Common myeloid progenitor, CD34-positive (primary cell): ENCODE measurements at regions not wholly inside any gene's neighbourhood (a gene's known extent, or its start where the extent isn't known, plus 50 kb on each side); places are given as distances from the start of the nearest gene placed in this dataset.

Experiments used
- CTCF ChIA-PET: fragments of 350-600 bp; sonication (Branson Sonifier 250); formaldehyde crosslinking; loops from one replicate; lab custom pipeline; 2021; ENCODE audit warnings: antibody characterized with exemption; lab: Charles Lee
- POLR2A ChIA-PET: fragments of 350-600 bp; sonication (Branson Sonifier 250); formaldehyde crosslinking; loops from one replicate; lab custom pipeline; 2021; ENCODE audit warnings: antibody characterized with exemption; lab: Charles Lee
- DNase-seq, 3 donors: peaks; one replicate each; pipeline versions ENCODE4 v3.0.0 to v3.0.0-alpha.2; 2013
- H3K27ac ChIP-seq, 2 experiments: 1 replicate in 1 of 2; 2 replicates in 1 of 2; pipeline ENCODE4 v1.7.0; 2013; ENCODE audit warnings: inconsistent platforms in 2 of 2, low read length in 2 of 2, mild to moderate bottlenecking in 2 of 2, low read depth in 1 of 2, moderate library complexity in 1 of 2; ENCODE audit not compliant: severe bottlenecking in 2 of 2, insufficient read depth in 1 of 2, poor library complexity in 1 of 2
- H3K27me3 ChIP-seq, 5 experiments: replicated peaks in 2 of 5; 1 replicate in 3 of 5; 2 replicates in 2 of 5; pipeline versions ENCODE4 v1.6.1 to v1.7.0; 2013; ENCODE audit warnings: low read length in 4 of 5, mild to moderate bottlenecking in 2 of 5, moderate library complexity in 2 of 5, inconsistent platforms in 1 of 5; ENCODE audit not compliant: insufficient read depth in 5 of 5, control insufficient read depth in 4 of 5
- H3K36me3 ChIP-seq, 4 experiments: 1 replicate in 2 of 4; 2 replicates in 2 of 4; pipeline versions ENCODE4 v1.6.1 to v1.7.0; 2013; ENCODE audit warnings: low read length in 3 of 4, control low read depth in 1 of 4, mild to moderate bottlenecking in 1 of 4; ENCODE audit not compliant: control insufficient read depth in 4 of 4, insufficient read depth in 4 of 4
- H3K4me1 ChIP-seq, 4 experiments: 1 replicate in 3 of 4; 2 replicates in 1 of 4; pipeline versions ENCODE4 v1.6.1 to v1.7.1; 2013; ENCODE audit warnings: low read length in 3 of 4, mild to moderate bottlenecking in 3 of 4, control low read depth in 1 of 4, inconsistent platforms in 1 of 4, moderate library complexity in 1 of 4; ENCODE audit not compliant: control insufficient read depth in 4 of 4, insufficient read depth in 4 of 4; ENCODE audit errors: control extremely low read depth in 1 of 4
- H3K4me3 ChIP-seq, 7 experiments: 1 replicate in 4 of 7; 2 replicates in 3 of 7; pipeline versions ENCODE4 v1.5.1 to v1.7.0; 2013; ENCODE audit warnings: mild to moderate bottlenecking in 7 of 7, low read length in 6 of 7, moderate library complexity in 6 of 7, inconsistent platforms in 2 of 7, low read depth in 2 of 7, control low read depth in 1 of 7; ENCODE audit not compliant: insufficient read depth in 4 of 7, control insufficient read depth in 1 of 7; ENCODE audit errors: extremely low read depth in 1 of 7
- H3K9me3 ChIP-seq, 5 experiments: 1 replicate in 4 of 5; 2 replicates in 1 of 5; pipeline versions ENCODE4 v1.6.1 to v1.7.1; 2013; ENCODE audit warnings: low read length in 4 of 5, mild to moderate bottlenecking in 2 of 5, inconsistent platforms in 1 of 5, low read depth in 1 of 5, moderate library complexity in 1 of 5; ENCODE audit not compliant: control insufficient read depth in 4 of 5, insufficient read depth in 2 of 5; ENCODE audit errors: control extremely low read depth in 1 of 5
- WGBS: methylation state at CpG from one replicate; pipeline ENCODE4 v1.1.5; 2013; ENCODE audit not compliant: insufficient coverage; 5-methylcytosine and 5-hydroxymethylcytosine counted together

DNA sequence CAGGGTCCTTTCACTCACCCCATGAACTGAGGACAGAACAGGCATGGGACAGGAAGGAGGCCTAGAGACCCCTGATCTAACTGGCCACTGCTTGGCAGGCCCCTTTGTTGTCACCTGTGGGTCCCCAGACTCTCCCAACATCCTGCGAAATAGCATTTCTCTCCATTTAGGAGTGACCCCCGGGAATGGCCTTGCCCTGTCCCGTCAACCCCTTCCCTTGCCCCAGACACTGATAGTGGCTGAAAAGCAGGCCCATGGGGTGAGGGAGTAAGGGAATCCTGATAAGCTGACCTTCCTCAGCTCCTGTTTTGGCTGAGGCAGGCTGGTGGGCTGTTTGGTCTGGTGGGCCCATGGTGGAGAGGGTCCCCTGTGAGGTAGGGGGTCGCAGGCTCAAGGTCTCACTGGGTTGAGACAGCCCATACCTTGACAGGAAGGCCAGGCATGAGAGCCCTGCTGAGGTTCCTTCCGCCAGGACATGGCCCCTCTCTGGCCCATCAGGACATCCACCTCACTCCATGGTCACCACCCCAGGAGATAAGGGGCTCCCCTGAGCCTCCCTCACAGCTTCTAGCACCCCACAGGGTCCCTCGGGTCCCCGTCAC is 139.3 kb downstream of the MRPL14 start:
- no peaks in the 10 kb centered on the region for H3K9me3 ChIP-seq
- WGBS, result 100% methylated on average over 2 of the region's 7 CpGs
- H3K4me3 ChIP-seq, result no peak overlapping the region
- no peaks in the 10 kb centered on the region for H3K36me3 ChIP-seq
- CTCF ChIA-PET, result no interaction called here
- POLR2A ChIA-PET, result no interaction called here
- peaks cover 0 to 10% (median 2%) of the 10 kb centered on the region in 4 experiments for H3K4me1 ChIP-seq
- peaks cover 0 to 6% (median 0%) of the 10 kb centered on the region in 5 experiments for H3K27me3 ChIP-seq
- no peak for DNase-seq
- H3K27ac ChIP-seq, result no peak overlapping the region

DNA sequence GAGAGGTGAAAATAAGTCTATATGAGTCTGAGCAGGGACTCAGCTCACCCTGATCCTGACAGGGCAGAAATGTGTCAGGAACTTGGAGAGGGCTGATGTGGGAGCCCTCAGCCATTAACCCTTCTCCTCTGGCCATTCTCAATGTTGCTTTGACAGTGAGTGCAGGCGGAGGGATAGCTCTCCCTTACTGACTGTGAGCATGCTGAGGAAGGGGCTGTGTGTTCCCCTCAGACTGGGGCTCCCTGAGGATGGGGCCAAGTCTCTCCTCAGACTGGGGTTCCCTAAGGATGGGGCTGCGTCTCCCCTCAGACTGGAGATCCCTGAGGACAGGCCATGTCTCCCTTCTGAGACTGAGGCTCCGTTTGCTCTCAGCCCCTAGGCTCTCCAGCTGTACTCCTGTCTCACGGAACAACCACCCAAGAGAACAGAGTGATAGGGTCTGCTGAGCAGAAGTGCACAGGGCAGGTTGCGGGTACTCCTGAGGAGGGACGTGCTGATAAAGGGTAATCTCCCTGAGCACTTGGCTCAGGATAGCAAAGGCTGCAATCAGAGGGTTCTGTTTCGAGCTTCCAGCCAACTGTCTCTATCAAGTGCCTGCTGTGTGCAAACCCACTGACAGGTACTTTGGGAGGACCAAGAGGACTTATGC is 141.0 kb downstream of the MRPL14 start:
- ChIA-PET CTCF (interaction anchor here (0.9 to 1.4 kb wide), 4 partner anchors 8 to 31 kb away, joined by 3 read pairs; no protein-coding TSS in a partner anchor), POLR2A (no interaction called here)
- peak in 1 of 3 donors; percentile 24 for DNase-seq
- Histone ChIP-seq H3K36me3 (no peaks in the 10 kb centered on the region), H3K4me1 (peaks cover 0 to 9% (median 2%) of the 10 kb centered on the region in 4 experiments), H3K27me3 (peaks cover 0 to 8% (median 0%) of the 10 kb centered on the region in 5 experiments), H3K4me3 (no peak overlapping the region), H3K27ac (no peak overlapping the region), H3K9me3 (no peaks in the 10 kb centered on the region)
- 97% methylated on average over 7 of the region's 7 CpGs for WGBS

DNA sequence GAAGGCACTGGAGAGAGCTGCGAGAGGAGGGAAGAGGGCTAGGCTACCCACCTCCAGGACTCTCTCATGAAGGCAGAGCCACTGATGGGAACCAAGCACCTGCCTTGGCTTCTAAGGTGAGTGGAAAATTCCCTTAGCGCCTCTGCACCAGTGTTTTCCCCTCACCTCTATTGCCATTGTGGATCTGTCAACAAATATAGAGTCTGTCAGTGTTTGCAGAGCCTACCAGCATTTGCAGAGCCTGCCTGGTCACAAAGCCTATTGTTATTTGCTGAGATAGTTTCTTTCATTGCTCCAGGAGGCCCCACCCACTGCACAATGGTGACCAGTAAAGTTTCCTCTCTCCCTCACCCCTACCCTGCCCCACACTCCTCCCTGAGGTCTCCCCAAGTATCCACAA is 141.9 kb downstream of the MRPL14 start:
- Histone ChIP-seq H3K9me3 (no peaks in the 10 kb centered on the region), H3K36me3 (no peaks in the 10 kb centered on the region), H3K4me3 (no peak overlapping the region), H3K27me3 (peaks cover 0 to 8% (median 0%) of the 10 kb centered on the region in 5 experiments), H3K4me1 (no peaks in the 10 kb centered on the region), H3K27ac (no peak overlapping the region)
- POLR2A ChIA-PET, result no interaction called here
- 100% methylated on average over 2 of the region's 2 CpGs for WGBS
- CTCF ChIA-PET, result interaction anchor here (0.9 to 1.4 kb wide), 2 partner anchors 9 to 30 kb away, joined by 3 read pairs; no protein-coding TSS in a partner anchor
- DNase-seq, result no peak

DNA sequence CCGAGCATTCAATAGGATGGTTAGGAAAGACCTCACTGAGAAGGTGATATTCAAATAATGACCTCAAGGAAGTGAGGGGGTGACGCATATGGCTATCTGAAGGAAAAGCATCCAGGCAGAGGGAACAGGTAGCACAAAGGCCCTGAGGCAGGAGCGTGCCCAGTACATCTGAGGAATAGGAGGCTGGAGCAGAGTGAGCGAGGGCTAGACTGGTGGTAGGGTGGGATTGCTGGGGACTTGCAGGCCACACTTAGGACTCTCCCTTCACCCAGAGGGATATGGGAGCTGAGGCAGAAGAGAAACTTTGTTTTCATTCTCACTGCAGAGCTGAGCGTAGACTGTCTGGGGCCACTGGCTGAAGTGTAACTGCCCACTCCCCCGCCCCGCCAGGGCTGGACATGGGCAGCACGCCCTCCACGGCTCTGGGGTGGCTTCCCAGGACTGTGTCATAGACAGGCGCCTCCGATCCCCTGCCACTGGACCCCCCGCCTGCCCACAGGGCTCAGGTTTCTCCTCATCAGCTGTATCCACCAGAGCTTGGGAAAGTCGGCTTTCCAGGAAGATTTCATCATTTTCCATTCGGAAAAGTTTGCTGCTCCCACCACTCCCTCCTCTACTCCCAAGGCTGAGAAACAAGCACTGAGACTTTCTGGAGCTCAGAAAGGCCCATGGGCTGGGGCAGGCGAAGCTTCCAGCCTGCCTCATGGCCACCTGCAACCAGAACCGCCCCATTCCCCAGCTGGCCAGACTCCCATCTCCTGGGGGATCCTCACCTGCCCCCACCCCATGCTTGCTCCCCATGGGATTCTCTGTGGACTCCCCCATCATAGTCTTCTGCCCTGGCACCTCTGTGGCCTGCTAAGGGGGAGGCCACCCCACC is 142.6 kb downstream of the MRPL14 start:
- DNase-seq, result no peak
- Histone ChIP-seq H3K4me3 (no peak overlapping the region), H3K36me3 (no peaks in the 10 kb centered on the region), H3K4me1 (no peaks in the 10 kb centered on the region), H3K27me3 (peaks cover 0 to 8% (median 0%) of the 10 kb centered on the region in 5 experiments), H3K27ac (no peak overlapping the region), H3K9me3 (no peaks in the 10 kb centered on the region)
- ChIA-PET POLR2A (no interaction called here), CTCF (interaction anchor here (0.8 kb wide), 1 partner anchor 216 kb away, joined by 3 read pairs; no protein-coding TSS in a partner anchor)
- 96% methylated on average over 15 of the region's 16 CpGs for WGBS

DNA sequence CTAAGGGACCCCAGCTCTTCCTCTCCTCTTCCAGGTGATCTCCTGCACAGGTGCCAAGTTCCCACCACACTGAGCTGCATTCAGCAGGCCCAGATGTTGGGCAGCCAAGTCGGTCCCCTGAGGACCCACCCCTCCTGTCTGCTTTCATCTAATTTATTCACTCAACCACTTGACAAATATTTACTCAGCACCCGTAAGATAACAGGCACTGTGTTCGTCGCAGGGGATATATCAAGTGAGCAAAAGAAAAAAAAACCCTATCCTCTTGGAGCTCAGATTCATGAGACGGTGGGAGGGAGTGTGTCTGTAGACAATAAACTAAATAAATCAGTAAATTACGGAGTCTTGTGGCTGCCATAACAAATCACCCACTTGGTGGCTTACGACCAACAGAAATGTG is 143.6 kb downstream of the MRPL14 start:
- ChIA-PET POLR2A (no interaction called here), CTCF (no interaction called here)
- Histone ChIP-seq H3K4me3 (no peak overlapping the region), H3K27ac (no peak overlapping the region), H3K9me3 (no peaks in the 10 kb centered on the region), H3K27me3 (peaks cover 0 to 8% (median 0%) of the 10 kb centered on the region in 5 experiments), H3K36me3 (no peaks in the 10 kb centered on the region), H3K4me1 (no peaks in the 10 kb centered on the region)
- no peak for DNase-seq
- 80% methylated on average over 3 of the region's 7 CpGs for WGBS

DNA sequence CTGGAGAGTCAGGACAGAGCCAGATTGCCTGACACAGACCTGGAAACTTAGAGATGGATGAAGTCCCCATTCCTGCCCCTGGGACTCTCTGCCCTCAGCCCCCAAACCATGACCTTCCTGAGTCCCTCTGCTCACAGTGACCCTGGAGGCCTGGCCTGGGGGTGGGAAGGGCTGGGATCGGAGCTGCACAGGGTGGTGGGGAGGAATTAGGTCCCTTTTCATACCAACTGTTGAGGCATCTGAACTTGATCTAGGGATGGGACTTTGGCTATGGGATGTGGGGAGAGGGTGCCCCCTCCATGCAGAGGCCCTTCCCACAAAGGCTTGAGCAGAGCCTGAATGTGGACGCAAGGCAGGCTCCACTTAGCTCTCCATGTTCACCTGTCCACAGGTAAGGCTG is 144.1 kb downstream of the MRPL14 start:
- ChIA-PET CTCF (no interaction called here), POLR2A (no interaction called here)
- DNase-seq, result no peak
- H3K27me3 ChIP-seq, result peaks cover 0 to 8% (median 0%) of the 10 kb centered on the region in 5 experiments
- H3K4me3 ChIP-seq, result no peak overlapping the region
- H3K9me3 ChIP-seq, result no peaks in the 10 kb centered on the region
- 100% methylated on average over 1 of the region's 2 CpGs for whole genome bisulfite sequencing
- no peaks in the 10 kb centered on the region for H3K36me3 ChIP-seq
- no peaks in the 10 kb centered on the region for H3K4me1 ChIP-seq
- H3K27ac ChIP-seq, result no peak overlapping the region
